Stomach (tissue), 8 donors: ENCODE measurements at regions not wholly inside any gene's neighbourhood (a gene's known extent, or its start where the extent isn't known, plus 50 kb on each side); places are given as distances from the start of the nearest gene placed in this dataset.

Experiments
- DNase-seq, 2 donors: peaks; one replicate each; pipeline versions ENCODE4 v3.0.0 to v3.0.0-alpha.2; 2013 to 2019
- H3K27ac ChIP-seq, 5 donors: fragments of 200-600 bp in 4 of 5; sonication (generic) in 4 of 5; one replicate each; pipeline ENCODE4 v1.5.1; 2013 to 2019; ENCODE audit warnings: mild to moderate bottlenecking in 1 of 5, moderate library complexity in 1 of 5
- H3K27me3 ChIP-seq, 3 donors: fragments of 200-600 bp; sonication (generic); one replicate each; pipeline ENCODE4 v1.5.1; 2017 to 2019; ENCODE audit warnings: mixed run types in 1 of 3
- H3K36me3 ChIP-seq, 4 donors: fragments of 200-600 bp; sonication (generic); 1 replicate in 3 of 4; 2 replicates in 1 of 4; pipeline ENCODE4 v1.5.1; 2016 to 2019
- H3K4me1 ChIP-seq, 4 donors: fragments of 200-600 bp; sonication (generic); one replicate each; pipeline ENCODE4 v1.5.1; 2016 to 2019
- H3K4me3 ChIP-seq, 4 donors: fragments of 200-600 bp; sonication (generic) in 3 of 4; one replicate each; pipeline ENCODE4 v1.5.1; 2016 to 2019; ENCODE audit warnings: mild to moderate bottlenecking in 1 of 4
- H3K9me3 ChIP-seq, 4 donors: fragments of 200-600 bp; sonication (generic); one replicate each; pipeline ENCODE4 v1.5.1; 2016 to 2019
- EP300 ChIP-seq: sonication (generic); formaldehyde crosslinking; IDR thresholded peaks from one replicate; pipeline ENCODE4 v1.6.1; 2017; ENCODE audit warnings: antibody characterized with exemption
- POLR2A ChIP-seq, 4 donors: fragments of 450-650 bp; IDR thresholded peaks; one replicate each; pipeline ENCODE4 v1.6.1; 2016; ENCODE audit warnings: antibody characterized with exemption in 4 of 4, control low read depth in 2 of 4, mild to moderate bottlenecking in 1 of 4, moderate library complexity in 1 of 4
- POLR2AphosphoS5 ChIP-seq, 3 donors: sonication (generic); formaldehyde crosslinking; IDR thresholded peaks; one replicate each; pipeline ENCODE4 v1.6.1; 2016; ENCODE audit warnings: antibody characterized with exemption in 3 of 3
- WGBS, 5 donors: extraction: QIAGEN DNeasy Blood & Tissue Kit in 3 of 5; methylation state at CpG; one replicate each; pipeline versions ENCODE4 v1.1.5 to v1.1.7; 2013 to 2018; 5-methylcytosine and 5-hydroxymethylcytosine counted together
- intact Hi-C: fragments of 100-400 bp; cut with DNase I; formaldehyde crosslinking; loops from one replicate; pipeline ENCODE4 v1.15.1; 2023; ENCODE audit warnings: low total_unique reads
- TF ChIP-seq, protein P1 (sequence below), 7 experiments: fragments of 450-650 bp in 4 of 7; fragments of 200-600 bp in 3 of 7; sonication (generic) in 3 of 7; IDR thresholded peaks; one replicate each; pipeline ENCODE4 v1.5.1; 2016 to 2019; ENCODE audit warnings: antibody characterized with exemption in 7 of 7, control low read depth in 2 of 7, mild to moderate bottlenecking in 1 of 7
- donor health status: healthy with polysubstance abuse.
- donor health status: Bipolar disorder and iron deficiency.
- donor health status: healthy.

GRCh38 chr2:188645986-188646385 lies 328.2 kb upstream of the COL3A1 start:
- H3K9me3 ChIP-seq = peaks cover 0 to 6% (median 1%) of the 10 kb centered on the region in 4 donors
- no peak overlapping the region for H3K4me3 ChIP-seq
- intact Hi-C loops = no loop called here
- no peak overlapping the region for H3K27ac ChIP-seq
- DNase-seq = peak in 1 of 2 donors; percentile 43
- H3K4me1 ChIP-seq = no peaks in the 10 kb centered on the region
- H3K27me3 ChIP-seq = no peaks in the 10 kb centered on the region
- no peaks in the 10 kb centered on the region for H3K36me3 ChIP-seq
- WGBS, 5 donors = 34 to 48% (median 46%) methylated on average over 2 of the region's 2 CpGs
- TF ChIP-seq POLR2AphosphoS5 (IDR thresholded peaks at IDR 0.05) (no peak), POLR2A (IDR thresholded peaks at IDR 0.05) (no peak), EP300 (no peak)
- TF ChIP-seq, protein P1, sequence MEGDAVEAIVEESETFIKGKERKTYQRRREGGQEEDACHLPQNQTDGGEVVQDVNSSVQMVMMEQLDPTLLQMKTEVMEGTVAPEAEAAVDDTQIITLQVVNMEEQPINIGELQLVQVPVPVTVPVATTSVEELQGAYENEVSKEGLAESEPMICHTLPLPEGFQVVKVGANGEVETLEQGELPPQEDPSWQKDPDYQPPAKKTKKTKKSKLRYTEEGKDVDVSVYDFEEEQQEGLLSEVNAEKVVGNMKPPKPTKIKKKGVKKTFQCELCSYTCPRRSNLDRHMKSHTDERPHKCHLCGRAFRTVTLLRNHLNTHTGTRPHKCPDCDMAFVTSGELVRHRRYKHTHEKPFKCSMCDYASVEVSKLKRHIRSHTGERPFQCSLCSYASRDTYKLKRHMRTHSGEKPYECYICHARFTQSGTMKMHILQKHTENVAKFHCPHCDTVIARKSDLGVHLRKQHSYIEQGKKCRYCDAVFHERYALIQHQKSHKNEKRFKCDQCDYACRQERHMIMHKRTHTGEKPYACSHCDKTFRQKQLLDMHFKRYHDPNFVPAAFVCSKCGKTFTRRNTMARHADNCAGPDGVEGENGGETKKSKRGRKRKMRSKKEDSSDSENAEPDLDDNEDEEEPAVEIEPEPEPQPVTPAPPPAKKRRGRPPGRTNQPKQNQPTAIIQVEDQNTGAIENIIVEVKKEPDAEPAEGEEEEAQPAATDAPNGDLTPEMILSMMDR (IDR thresholded peaks at IDR 0.05) = no peak

DNA sequence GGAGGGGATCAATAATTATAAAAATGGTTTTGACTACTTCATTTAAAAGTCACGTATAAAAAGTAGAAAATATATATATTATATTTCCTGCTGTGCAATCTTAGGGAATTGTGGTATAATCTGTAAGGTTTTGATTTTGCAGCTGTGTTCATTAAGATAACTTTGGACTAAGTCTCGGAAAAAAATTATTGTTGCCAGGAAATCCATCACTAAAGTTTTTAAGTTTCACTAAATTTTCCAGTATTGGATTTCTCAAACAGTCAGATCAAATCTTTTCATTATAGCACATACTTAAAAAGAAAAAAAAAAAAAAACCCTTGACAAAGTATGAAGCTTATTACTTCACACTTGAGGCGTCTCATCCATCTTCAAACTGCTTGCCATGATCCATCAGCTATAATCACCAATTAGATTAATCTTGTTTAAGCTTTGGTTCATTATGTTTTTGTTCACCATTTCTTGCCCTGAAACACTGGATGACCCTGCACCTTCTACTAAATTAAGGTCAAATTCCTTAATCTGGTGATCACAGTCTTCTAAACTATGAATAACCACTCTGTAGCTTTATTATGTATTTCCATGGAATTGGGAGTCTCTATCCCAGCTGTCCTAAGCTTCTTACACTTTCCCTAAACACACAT lies 326.6 kb upstream of the COL3A1 start:
- intact Hi-C loops = no loop called here
- DNase-seq = peak in 1 of 2 donors; percentile 51
- no peak overlapping the region for H3K27ac ChIP-seq
- peaks cover 0 to 6% (median under 1%) of the 10 kb centered on the region in 4 donors for H3K9me3 ChIP-seq
- no peaks in the 10 kb centered on the region for H3K27me3 ChIP-seq
- no peak overlapping the region for H3K4me3 ChIP-seq
- H3K4me1 ChIP-seq = no peaks in the 10 kb centered on the region
- TF ChIP-seq, protein P1 (IDR thresholded peaks at IDR 0.05) = no peak
- TF ChIP-seq POLR2A (IDR thresholded peaks at IDR 0.05) (no peak), POLR2AphosphoS5 (IDR thresholded peaks at IDR 0.05) (no peak), EP300 (no peak)
- H3K36me3 ChIP-seq = no peaks in the 10 kb centered on the region
- WGBS, 5 donors = 84 to 94% (median 88%) methylated on average over 3 of the region's 3 CpGs

- DNase-seq = no peak
- intact Hi-C loops = no loop called here
- 77 to 94% (median 80%) methylated on average over 1 of the region's 1 CpG for whole genome bisulfite sequencing, 5 donors
- H3K27me3 ChIP-seq = no peaks in the 10 kb centered on the region
- no peaks in the 10 kb centered on the region for H3K4me1 ChIP-seq
- H3K36me3 ChIP-seq = no peaks in the 10 kb centered on the region
- H3K4me3 ChIP-seq = no peak overlapping the region
- TF ChIP-seq POLR2A (IDR thresholded peaks at IDR 0.05) (no peak), POLR2AphosphoS5 (IDR thresholded peaks at IDR 0.05) (no peak), EP300 (no peak)
- TF ChIP-seq, protein P1 (IDR thresholded peaks at IDR 0.05) = no peak
- no peaks in the 10 kb centered on the region for H3K9me3 ChIP-seq
- no peak overlapping the region for H3K27ac ChIP-seq
Observed at GRCh38 chr2:188659656-188660406, 314.3 kb upstream of the COL3A1 start.

DNA sequence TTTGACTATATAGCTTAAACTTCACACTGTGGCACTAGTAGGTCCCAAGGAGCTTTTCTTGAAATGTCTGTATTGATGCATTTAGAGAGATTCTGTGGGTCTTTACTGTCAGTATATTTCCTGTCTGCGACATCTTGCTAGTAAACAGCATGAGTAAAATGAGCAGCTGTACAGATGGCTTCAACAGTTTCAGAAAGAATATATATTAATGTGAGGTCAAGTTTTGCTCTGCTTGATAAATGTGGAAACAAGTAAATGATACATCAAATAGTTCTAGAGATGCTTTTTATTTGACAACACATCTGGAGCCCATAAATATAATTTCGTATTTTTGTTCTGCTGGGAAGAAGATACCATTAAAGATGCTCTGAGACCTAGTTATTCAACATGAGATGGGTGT lies 310.9 kb upstream of the COL3A1 start:
- H3K27ac ChIP-seq = no peak overlapping the region
- no peak overlapping the region for H3K4me3 ChIP-seq
- no peaks in the 10 kb centered on the region for H3K9me3 ChIP-seq
- no peaks in the 10 kb centered on the region for H3K36me3 ChIP-seq
- intact Hi-C loops = no loop called here
- no peaks in the 10 kb centered on the region for H3K4me1 ChIP-seq
- WGBS, 5 donors = 74 to 83% (median 77%) methylated on average over 2 of the region's 2 CpGs
- TF ChIP-seq EP300 (no peak), POLR2AphosphoS5 (IDR thresholded peaks at IDR 0.05) (no peak), POLR2A (IDR thresholded peaks at IDR 0.05) (no peak)
- TF ChIP-seq, protein P1 (IDR thresholded peaks at IDR 0.05) = no peak
- H3K27me3 ChIP-seq = no peaks in the 10 kb centered on the region
- DNase-seq = no peak
